ENCODE measurements at regions not wholly inside any gene's neighbourhood (a gene's known extent, or its start where the extent isn't known, plus 50 kb on each side); places are given as distances from the start of the nearest gene placed in this dataset.

GRCh38 chr3:179509701-179510100 lies 53.0 kb upstream of the ACTL6A start:
- TF ChIP-seq EP300 (IDR thresholded peaks at IDR 0.05), result no peak
- TF ChIP-seq POLR2A (IDR thresholded peaks at IDR 0.05), result no peak
- TF ChIP-seq, protein P1, sequence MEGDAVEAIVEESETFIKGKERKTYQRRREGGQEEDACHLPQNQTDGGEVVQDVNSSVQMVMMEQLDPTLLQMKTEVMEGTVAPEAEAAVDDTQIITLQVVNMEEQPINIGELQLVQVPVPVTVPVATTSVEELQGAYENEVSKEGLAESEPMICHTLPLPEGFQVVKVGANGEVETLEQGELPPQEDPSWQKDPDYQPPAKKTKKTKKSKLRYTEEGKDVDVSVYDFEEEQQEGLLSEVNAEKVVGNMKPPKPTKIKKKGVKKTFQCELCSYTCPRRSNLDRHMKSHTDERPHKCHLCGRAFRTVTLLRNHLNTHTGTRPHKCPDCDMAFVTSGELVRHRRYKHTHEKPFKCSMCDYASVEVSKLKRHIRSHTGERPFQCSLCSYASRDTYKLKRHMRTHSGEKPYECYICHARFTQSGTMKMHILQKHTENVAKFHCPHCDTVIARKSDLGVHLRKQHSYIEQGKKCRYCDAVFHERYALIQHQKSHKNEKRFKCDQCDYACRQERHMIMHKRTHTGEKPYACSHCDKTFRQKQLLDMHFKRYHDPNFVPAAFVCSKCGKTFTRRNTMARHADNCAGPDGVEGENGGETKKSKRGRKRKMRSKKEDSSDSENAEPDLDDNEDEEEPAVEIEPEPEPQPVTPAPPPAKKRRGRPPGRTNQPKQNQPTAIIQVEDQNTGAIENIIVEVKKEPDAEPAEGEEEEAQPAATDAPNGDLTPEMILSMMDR (IDR thresholded peaks at IDR 0.05), result no peak

Measured in tibial nerve (tissue), 4 donors.